ENCODE measurements at regions not wholly inside any gene's neighbourhood (a gene's known extent, or its start where the extent isn't known, plus 50 kb on each side); places are given as distances from the start of the nearest gene placed in this dataset.

DNA sequence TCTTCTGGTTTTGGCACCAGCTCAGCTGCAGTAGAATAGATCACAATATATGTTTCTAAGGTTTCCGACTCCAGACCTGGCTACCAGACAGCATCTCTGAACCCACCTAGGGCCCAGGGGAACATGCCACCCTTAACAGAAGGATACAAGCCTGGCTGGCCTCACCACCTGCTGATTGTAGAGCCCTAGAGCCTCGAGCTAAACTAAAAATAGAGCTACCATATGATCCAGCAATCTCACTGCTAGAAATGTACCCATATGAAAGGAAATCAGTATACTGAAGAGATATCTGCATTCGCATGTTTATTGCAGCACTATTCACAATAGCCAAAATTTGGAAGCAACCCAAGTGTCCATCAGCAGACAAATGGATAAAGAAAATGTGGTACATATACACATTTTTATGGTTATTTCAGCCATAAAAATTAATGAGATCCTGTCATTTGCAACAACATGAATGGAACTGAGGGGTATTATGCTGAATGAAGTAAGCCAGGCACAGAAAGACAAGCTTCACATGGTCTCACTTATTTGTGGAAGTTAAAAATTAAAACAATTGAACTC, 242.4 kb upstream of the SLC39A10 start:
- DNase-seq (no peak), FAIRE-seq (no peak), ATAC-seq (no peak)
- H3K4me1 ChIP-seq = no peaks in the 10 kb centered on the region
- H3K27ac ChIP-seq = no peak overlapping the region
- intact Hi-C loops (cut with DNase I) = no loop called here
- 71 to 72% methylated on average over 3 of the region's 3 CpGs for WGBS, 2 donors
- H3K36me3 ChIP-seq = no peaks in the 10 kb centered on the region
- TF ChIP-seq, protein P1, sequence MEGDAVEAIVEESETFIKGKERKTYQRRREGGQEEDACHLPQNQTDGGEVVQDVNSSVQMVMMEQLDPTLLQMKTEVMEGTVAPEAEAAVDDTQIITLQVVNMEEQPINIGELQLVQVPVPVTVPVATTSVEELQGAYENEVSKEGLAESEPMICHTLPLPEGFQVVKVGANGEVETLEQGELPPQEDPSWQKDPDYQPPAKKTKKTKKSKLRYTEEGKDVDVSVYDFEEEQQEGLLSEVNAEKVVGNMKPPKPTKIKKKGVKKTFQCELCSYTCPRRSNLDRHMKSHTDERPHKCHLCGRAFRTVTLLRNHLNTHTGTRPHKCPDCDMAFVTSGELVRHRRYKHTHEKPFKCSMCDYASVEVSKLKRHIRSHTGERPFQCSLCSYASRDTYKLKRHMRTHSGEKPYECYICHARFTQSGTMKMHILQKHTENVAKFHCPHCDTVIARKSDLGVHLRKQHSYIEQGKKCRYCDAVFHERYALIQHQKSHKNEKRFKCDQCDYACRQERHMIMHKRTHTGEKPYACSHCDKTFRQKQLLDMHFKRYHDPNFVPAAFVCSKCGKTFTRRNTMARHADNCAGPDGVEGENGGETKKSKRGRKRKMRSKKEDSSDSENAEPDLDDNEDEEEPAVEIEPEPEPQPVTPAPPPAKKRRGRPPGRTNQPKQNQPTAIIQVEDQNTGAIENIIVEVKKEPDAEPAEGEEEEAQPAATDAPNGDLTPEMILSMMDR (IDR thresholded peaks at IDR 0.05) = no peak
- H3K9me3 ChIP-seq = no peaks in the 10 kb centered on the region
- no peak overlapping the region for H3K4me3 ChIP-seq
- no peaks in the 10 kb centered on the region for H3K27me3 ChIP-seq

DNA sequence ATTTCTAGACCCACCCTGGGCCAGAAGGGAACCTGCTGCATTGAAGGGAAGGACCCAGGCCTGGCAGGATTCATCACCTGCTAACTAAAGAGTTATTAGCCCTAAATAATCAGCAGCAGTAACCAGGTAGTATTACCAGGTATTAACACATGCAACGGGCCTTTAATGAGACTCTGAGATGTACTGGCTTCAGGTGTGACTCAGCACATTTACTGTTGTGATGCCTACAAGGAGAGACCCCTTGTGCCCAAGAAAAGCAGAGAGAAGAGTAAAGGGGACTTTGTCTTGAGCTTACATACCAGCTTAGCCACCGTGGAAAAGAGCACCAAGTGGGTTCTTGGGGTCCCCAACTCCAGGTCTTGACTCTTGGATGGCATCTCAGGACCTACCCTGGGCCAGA, 243.1 kb upstream of the SLC39A10 start:
- H3K4me3 ChIP-seq = no peak overlapping the region
- no peak overlapping the region for H3K27ac ChIP-seq
- H3K27me3 ChIP-seq = no peaks in the 10 kb centered on the region
- intact Hi-C loops (cut with DNase I) = no loop called here
- H3K36me3 ChIP-seq = no peaks in the 10 kb centered on the region
- no peak for DNase-seq
- no peaks in the 10 kb centered on the region for H3K9me3 ChIP-seq
- TF ChIP-seq, protein P1 (IDR thresholded peaks at IDR 0.05) = no peak
- no peak for FAIRE-seq
- H3K4me1 ChIP-seq = no peaks in the 10 kb centered on the region
- ATAC-seq = no peak
- 65 to 83% methylated on average over 2 of the region's 2 CpGs for WGBS, 2 donors

DNA sequence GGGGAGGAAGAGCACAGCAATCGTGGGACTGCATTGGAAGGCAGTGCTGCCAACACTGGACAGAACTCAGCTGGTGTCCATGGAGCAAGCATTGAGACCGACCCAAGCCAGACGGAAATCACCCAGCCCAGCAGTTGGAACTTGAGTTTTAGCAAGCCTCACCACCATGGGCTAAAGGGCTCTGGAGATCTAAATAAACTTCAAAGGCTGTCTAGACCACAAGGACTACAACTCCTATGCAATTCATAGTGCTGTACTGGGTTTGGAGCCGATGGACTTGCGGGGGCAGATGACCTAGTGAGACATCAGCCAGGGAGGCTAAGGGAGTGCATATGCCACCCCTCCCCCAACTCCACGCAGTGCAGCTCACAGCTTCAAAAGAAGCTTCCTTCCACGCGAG, 243.6 kb upstream of the SLC39A10 start:
- Histone ChIP-seq H3K4me3 (no peak overlapping the region), H3K4me1 (no peaks in the 10 kb centered on the region), H3K36me3 (no peaks in the 10 kb centered on the region), H3K27me3 (no peaks in the 10 kb centered on the region), H3K9me3 (no peaks in the 10 kb centered on the region), H3K27ac (no peak overlapping the region)
- TF ChIP-seq, protein P1 (IDR thresholded peaks at IDR 0.05) = no peak
- DNase-seq = no peak
- no peak for ATAC-seq
- intact Hi-C loops (cut with DNase I) = no loop called here
- FAIRE-seq = no peak
- WGBS, 2 donors = 67 to 74% methylated on average over 8 of the region's 8 CpGs

DNA sequence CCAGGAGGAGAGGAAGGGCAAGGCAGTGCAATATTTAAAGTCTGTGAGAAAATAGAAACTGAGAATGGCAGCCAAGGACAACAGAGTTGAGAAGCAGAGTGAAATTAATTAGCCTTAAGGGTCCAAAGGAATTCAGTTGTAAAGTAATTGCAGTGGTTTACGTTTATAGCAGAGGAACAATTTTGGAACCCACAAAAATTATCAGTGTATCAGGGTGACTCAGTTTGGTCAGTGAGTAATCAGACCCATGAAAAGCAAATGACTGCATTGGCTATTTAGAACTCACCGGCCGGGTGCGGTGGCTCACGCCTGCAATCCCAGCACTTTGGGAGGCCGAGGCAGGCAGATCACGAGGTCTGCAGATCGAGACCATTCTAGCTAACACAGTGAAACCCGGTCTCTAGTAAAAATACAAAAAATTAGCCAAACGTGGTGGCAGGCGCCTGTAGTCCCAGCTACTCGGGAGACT, 245.8 kb upstream of the SLC39A10 start:
- intact Hi-C loops (cut with DNase I) = no loop called here
- Histone ChIP-seq H3K27me3 (no peaks in the 10 kb centered on the region), H3K27ac (no peak overlapping the region), H3K4me1 (no peaks in the 10 kb centered on the region), H3K36me3 (no peaks in the 10 kb centered on the region), H3K4me3 (no peak overlapping the region), H3K9me3 (no peaks in the 10 kb centered on the region)
- ATAC-seq = no peak
- 81 to 93% methylated on average over 12 of the region's 12 CpGs for WGBS, 2 donors
- TF ChIP-seq, protein P1 (IDR thresholded peaks at IDR 0.05) = no peak
- DNase-seq = no peak
- no peak for FAIRE-seq

DNA sequence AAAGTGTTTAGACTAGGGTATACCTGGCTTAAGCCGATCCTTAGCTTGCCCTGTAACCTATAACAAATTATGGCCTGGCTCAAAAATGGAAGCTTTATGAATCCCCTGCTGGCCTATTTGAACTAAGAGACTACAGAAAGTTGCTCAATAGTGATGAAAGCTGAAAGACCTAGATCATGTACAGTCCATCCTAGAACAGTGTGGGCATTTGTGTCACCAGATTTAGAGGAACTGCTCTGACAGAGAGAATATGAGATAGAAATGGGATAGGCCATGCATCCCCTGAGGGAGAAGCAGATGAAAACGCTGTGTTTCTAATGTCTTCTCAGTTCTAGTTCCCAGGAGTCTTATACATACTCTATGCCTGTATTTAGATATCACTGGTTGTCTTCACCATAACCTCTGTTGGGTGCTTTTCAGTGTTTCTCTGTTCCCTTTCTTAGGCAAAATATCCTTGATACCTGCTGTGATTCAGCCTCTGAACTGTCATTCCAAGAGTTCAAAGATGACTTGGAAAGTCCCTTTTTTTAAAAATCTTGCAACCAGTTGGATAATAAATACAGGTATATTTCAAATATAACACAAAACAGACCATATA, 246.9 kb upstream of the SLC39A10 start:
- Histone ChIP-seq H3K4me1 (no peaks in the 10 kb centered on the region), H3K27ac (no peak overlapping the region), H3K9me3 (no peaks in the 10 kb centered on the region), H3K4me3 (no peak overlapping the region), H3K36me3 (no peaks in the 10 kb centered on the region), H3K27me3 (no peaks in the 10 kb centered on the region)
- TF ChIP-seq, protein P1 (IDR thresholded peaks at IDR 0.05) = no peak
- ATAC-seq = no peak
- DNase-seq = no peak
- FAIRE-seq = no peak
- WGBS, 2 donors = 59 to 67% methylated on average over 2 of the region's 2 CpGs
- intact Hi-C loops (cut with DNase I) = no loop called here
